CD4-positive, alpha-beta T cell (primary cell): ENCODE measurements at regions not wholly inside any gene's neighbourhood (a gene's known extent, or its start where the extent isn't known, plus 50 kb on each side); places are given as distances from the start of the nearest gene placed in this dataset.
A peak's percentile ranks its signal among the peaks of the same experiment; 100 is the strongest.
"Not testable (repeated sequence)": the region's sequence is repeated elsewhere in the genome, so short reads cannot be mapped to it uniquely, and the experiment has no call there.

ENCODE experiments used
- ATAC-seq: fragments of 200-7000 bp; cut with Tn5 transposase; one replicate; pipeline ENCODE4 v1.10.0; 2022; ENCODE audit warnings: mild to moderate bottlenecking; ENCODE audit not compliant: poor library complexity
- CTCF ChIA-PET: fragments of 350-600 bp; sonication (Branson Sonifier 250); formaldehyde crosslinking; loops from one replicate; lab custom pipeline; 2021; ENCODE audit warnings: antibody characterized with exemption, inconsistent platforms; lab: Charles Lee
- POLR2A ChIA-PET: fragments of 350-600 bp; sonication (Branson Sonifier 250); formaldehyde crosslinking; loops from one replicate; lab custom pipeline; 2021; ENCODE audit warnings: antibody characterized with exemption, inconsistent platforms; lab: Charles Lee
- DNase-seq, 14 experiments: peaks; one replicate each; pipeline ENCODE4 v3.0.0-alpha.2; 2013 to 2020; ENCODE audit warnings: mixed read lengths in 2 of 14
- H3K27ac ChIP-seq, 2 donors: one replicate each; pipeline versions ENCODE4 v1.5.1 to v1.7.0; 2013; ENCODE audit warnings: low read length in 2 of 2, low read depth in 1 of 2, mild to moderate bottlenecking in 1 of 2
- H3K27me3 ChIP-seq, 2 experiments: 1 replicate in 1 of 2; 2 replicates in 1 of 2; pipeline versions ENCODE4 v1.6.1 to v1.7.0; 2013; ENCODE audit warnings: low read length in 2 of 2, control low read depth in 1 of 2, mild to moderate bottlenecking in 1 of 2, moderate library complexity in 1 of 2; ENCODE audit not compliant: insufficient read depth in 2 of 2, control insufficient read depth in 1 of 2
- H3K36me3 ChIP-seq: one replicate; pipeline ENCODE4 v1.6.1; 2013; ENCODE audit warnings: low read length, control low read depth; ENCODE audit not compliant: insufficient read depth
- H3K4me1 ChIP-seq: one replicate; pipeline ENCODE4 v1.6.1; 2013; ENCODE audit warnings: low read length, control low read depth; ENCODE audit not compliant: insufficient read depth
- H3K4me3 ChIP-seq: one replicate; pipeline ENCODE4 v1.5.1; 2013; ENCODE audit warnings: mild to moderate bottlenecking, low read length, moderate library complexity
- H3K9me3 ChIP-seq, 2 experiments: 1 replicate in 1 of 2; 2 replicates in 1 of 2; pipeline versions ENCODE4 v1.6.1 to v1.7.0; 2013; ENCODE audit warnings: low read length in 2 of 2, mild to moderate bottlenecking in 2 of 2, control low read depth in 1 of 2, moderate library complexity in 1 of 2; ENCODE audit not compliant: control insufficient read depth in 1 of 2, insufficient read depth in 1 of 2
- H3K27ac Mint-ChIP-seq: one replicate; pipeline ENCODE4 v1.8.0; 2020; ENCODE audit warnings: mixed read lengths
- H3K27me3 Mint-ChIP-seq: one replicate; pipeline ENCODE4 v1.8.0; 2021; ENCODE audit warnings: mixed read lengths
- H3K36me3 Mint-ChIP-seq: one replicate; pipeline ENCODE4 v1.8.0; 2021; ENCODE audit warnings: low read depth, mixed read lengths
- H3K4me1 Mint-ChIP-seq: one replicate; pipeline ENCODE4 v1.8.0; 2021; ENCODE audit warnings: low read depth, mixed read lengths
- H3K4me3 Mint-ChIP-seq: one replicate; pipeline ENCODE4 v1.8.0; 2020; ENCODE audit warnings: mild to moderate bottlenecking, mixed read lengths
- H3K9me3 Mint-ChIP-seq: one replicate; pipeline ENCODE4 v1.8.0; 2020; ENCODE audit warnings: mixed read lengths
- CTCF ChIP-seq: fragments of 200-600 bp; IDR thresholded peaks from one replicate; pipeline ENCODE4 v1.8.0; 2022; ENCODE audit warnings: antibody characterized with exemption, mild to moderate bottlenecking
- intact Hi-C, 2 experiments: fragments of 100-400 bp; cut with DNase I in 1 of 2; cut with micrococcal nuclease in 1 of 2; formaldehyde crosslinking; loops; one replicate each; pipeline versions ENCODE4 v1.15.1 to v1.9.0; 2023 to 2025; cut with DNase I, micrococcal nuclease

GRCh38 chr3:3992312-3992874, 193.2 kb downstream of the LRRN1 start:
- no peak for ATAC-seq
- no peak overlapping the region for H3K27ac Mint-ChIP-seq
- H3K4me3 Mint-ChIP-seq: no peak overlapping the region
- H3K4me3 ChIP-seq: no peak overlapping the region
- no peak overlapping the region for H3K27ac ChIP-seq
- no peaks in the 10 kb centered on the region for H3K9me3 ChIP-seq
- intact Hi-C loops: no loop called here
- H3K27me3 Mint-ChIP-seq: no peaks in the 10 kb centered on the region
- no peak for TF ChIP-seq CTCF
- H3K4me1 Mint-ChIP-seq: no peaks in the 10 kb centered on the region
- H3K27me3 ChIP-seq: no peaks in the 10 kb centered on the region
- ChIA-PET CTCF (no interaction called here), POLR2A (no interaction called here)
- H3K36me3 ChIP-seq: no peaks in the 10 kb centered on the region
- no peaks in the 10 kb centered on the region for H3K4me1 ChIP-seq
- H3K36me3 Mint-ChIP-seq: no peaks in the 10 kb centered on the region
- peaks cover 6% of the 10 kb centered on the region for H3K9me3 Mint-ChIP-seq
- no peak for DNase-seq

- Mint-ChIP-seq H3K4me1 (no peaks in the 10 kb centered on the region), H3K4me3 (no peak overlapping the region), H3K36me3 (no peaks in the 10 kb centered on the region), H3K27me3 (no peaks in the 10 kb centered on the region), H3K27ac (no peak overlapping the region), H3K9me3 (peaks cover 6% of the 10 kb centered on the region)
- intact Hi-C loops: loop anchor here in 1 of 2 experiments (5.0 kb wide), 1 partner anchor 796 kb away; no protein-coding TSS in a partner anchor
- TF ChIP-seq CTCF: peak; percentile 34
- H3K27me3 ChIP-seq: no peaks in the 10 kb centered on the region
- no peak overlapping the region for H3K4me3 ChIP-seq
- H3K4me1 ChIP-seq: no peaks in the 10 kb centered on the region
- peak in 4 of 14 experiments; percentile 1 to 36 (median 23) for DNase-seq
- ATAC-seq: no peak
- peaks cover 0 to 5% of the 10 kb centered on the region in 2 experiments for H3K9me3 ChIP-seq
- ChIA-PET POLR2A (interaction anchor here (0.9 kb wide), 1 partner anchor 798 kb away, joined by 4 read pairs; no protein-coding TSS in a partner anchor), CTCF (interaction anchor here (0.7 to 1.3 kb wide), 3 partner anchors 9 to 17 kb away, joined by 3 read pairs; no protein-coding TSS in a partner anchor)
- H3K36me3 ChIP-seq: no peaks in the 10 kb centered on the region
- no peak overlapping the region for H3K27ac ChIP-seq
Observed at GRCh38 chr3:3998140-3998922, 199.1 kb downstream of the LRRN1 start.

GRCh38 chr3:3999340-3999739, 200.1 kb downstream of the LRRN1 start:
- not testable (repeated sequence) for H3K9me3 Mint-ChIP-seq, H3K36me3 Mint-ChIP-seq
- intact Hi-C loops: loop anchor here in 1 of 2 experiments (5.0 kb wide), 1 partner anchor 797 kb away; no protein-coding TSS in a partner anchor

More at GRCh38 chr3:3999340-3999739, 200.1 kb downstream of the LRRN1 start:
- H3K4me1 Mint-ChIP-seq, H3K27ac ChIP-seq, ATAC-seq, H3K36me3 ChIP-seq, H3K4me3 Mint-ChIP-seq, POLR2A ChIA-PET, H3K27me3 Mint-ChIP-seq, H3K4me3 ChIP-seq, H3K4me1 ChIP-seq, H3K9me3 ChIP-seq, DNase-seq, H3K27me3 ChIP-seq, H3K27ac Mint-ChIP-seq: not testable (repeated sequence)
- CTCF ChIA-PET: interaction anchor here (0.7 kb wide), 1 partner anchor 11 kb away, joined by 3 read pairs; no protein-coding TSS in a partner anchor
